OCI-LY1 (cell line): ENCODE measurements at regions not wholly inside any gene's neighbourhood (a gene's known extent, or its start where the extent isn't known, plus 50 kb on each side); places are given as distances from the start of the nearest gene placed in this dataset.

ENCODE experiments used
- EZH2 ChIP-seq: fragments of 200-600 bp; sonication (generic), shearing (Covaris generic); IDR thresholded peaks from 2 replicates; pipeline ENCODE4 v1.8.0; 2017; ENCODE audit warnings: borderline replicate concordance, mixed run types, mild to moderate bottlenecking, antibody characterized with exemption, low read length, moderate library complexity, mixed read lengths
- TF ChIP-seq, protein P1 (sequence below): fragments of 200-600 bp; sonication (generic), shearing (Covaris generic); IDR thresholded peaks from 2 replicates; pipeline ENCODE4 v1.5.1; 2017; ENCODE audit warnings: mild to moderate bottlenecking, antibody characterized with exemption, low read length, moderate library complexity, mixed read lengths

DNA sequence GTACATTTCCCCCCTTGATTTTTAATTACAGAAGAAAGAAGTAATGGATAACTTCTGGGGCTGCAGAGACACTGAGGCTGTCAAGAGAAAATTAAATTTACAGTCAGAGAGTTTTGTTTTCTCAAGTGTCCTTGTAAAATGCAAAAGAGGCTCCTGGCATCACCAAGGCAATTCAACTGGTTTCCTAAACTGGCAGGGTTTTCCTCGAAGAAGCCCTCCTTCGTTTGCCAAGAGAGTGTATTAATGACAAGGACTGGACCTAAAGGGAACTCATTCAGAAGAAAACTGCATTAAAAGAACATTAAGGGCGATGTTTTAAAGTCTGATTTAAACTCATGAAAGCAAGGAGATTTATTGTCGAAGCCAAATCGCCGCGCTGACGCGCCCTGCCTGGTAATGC, 476.9 kb downstream of the ZSWIM6 start:
- TF ChIP-seq, protein P1, sequence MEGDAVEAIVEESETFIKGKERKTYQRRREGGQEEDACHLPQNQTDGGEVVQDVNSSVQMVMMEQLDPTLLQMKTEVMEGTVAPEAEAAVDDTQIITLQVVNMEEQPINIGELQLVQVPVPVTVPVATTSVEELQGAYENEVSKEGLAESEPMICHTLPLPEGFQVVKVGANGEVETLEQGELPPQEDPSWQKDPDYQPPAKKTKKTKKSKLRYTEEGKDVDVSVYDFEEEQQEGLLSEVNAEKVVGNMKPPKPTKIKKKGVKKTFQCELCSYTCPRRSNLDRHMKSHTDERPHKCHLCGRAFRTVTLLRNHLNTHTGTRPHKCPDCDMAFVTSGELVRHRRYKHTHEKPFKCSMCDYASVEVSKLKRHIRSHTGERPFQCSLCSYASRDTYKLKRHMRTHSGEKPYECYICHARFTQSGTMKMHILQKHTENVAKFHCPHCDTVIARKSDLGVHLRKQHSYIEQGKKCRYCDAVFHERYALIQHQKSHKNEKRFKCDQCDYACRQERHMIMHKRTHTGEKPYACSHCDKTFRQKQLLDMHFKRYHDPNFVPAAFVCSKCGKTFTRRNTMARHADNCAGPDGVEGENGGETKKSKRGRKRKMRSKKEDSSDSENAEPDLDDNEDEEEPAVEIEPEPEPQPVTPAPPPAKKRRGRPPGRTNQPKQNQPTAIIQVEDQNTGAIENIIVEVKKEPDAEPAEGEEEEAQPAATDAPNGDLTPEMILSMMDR: no peak
- no peak for TF ChIP-seq EZH2
